ENCODE measurements at regions not wholly inside any gene's neighbourhood (a gene's known extent, or its start where the extent isn't known, plus 50 kb on each side); places are given as distances from the start of the nearest gene placed in this dataset.

DNA sequence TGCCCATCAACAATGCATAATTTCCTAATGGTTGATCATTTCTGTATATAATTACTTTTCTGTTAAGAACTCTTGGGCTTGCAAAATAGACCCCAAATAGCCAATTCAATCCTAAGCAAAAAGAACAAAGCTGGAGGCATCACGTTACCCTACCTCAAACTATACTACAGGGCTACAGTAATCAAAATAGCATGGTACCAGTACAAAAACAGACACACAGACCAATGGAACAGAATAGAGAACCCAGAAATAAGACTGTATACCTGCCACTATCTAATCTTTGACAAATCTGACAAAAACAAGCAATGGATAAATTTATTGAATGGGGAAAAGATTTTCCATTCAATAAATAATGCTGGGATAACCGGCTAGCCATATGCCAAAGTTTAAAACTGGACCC lies 78.8 kb downstream of the NR4A2 start:
- TF ChIP-seq NFRKB (IDR thresholded peaks at IDR 0.05) (no peak), ARNT (IDR thresholded peaks at IDR 0.05) (no peak), TARDBP (IDR thresholded peaks at IDR 0.05) (no peak), HDGF (IDR thresholded peaks at IDR 0.05; ENCODE audit: borderline replicate concordance) (no peak), SUZ12 (IDR thresholded peaks at IDR 0.05) (no peak), CTBP1 (IDR thresholded peaks at IDR 0.05; ENCODE audit: borderline replicate concordance) (no peak), FOXK2 (IDR thresholded peaks at IDR 0.05) (no peak), FOXA1 (IDR thresholded peaks at IDR 0.05) (no peak), FOXM1 (IDR thresholded peaks at IDR 0.05; ENCODE audit: borderline replicate concordance) (no peak), BHLHE40 (IDR thresholded peaks at IDR 0.05; ENCODE audit: borderline replicate concordance) (no peak), L3MBTL2 (conservative IDR thresholded peaks at IDR 0.05) (no peak), PKNOX1 (IDR thresholded peaks at IDR 0.05) (no peak), ZNF384 (IDR thresholded peaks at IDR 0.05) (no peak), SP1 (IDR thresholded peaks at IDR 0.05) (no peak)
